ENCODE measurements at regions not wholly inside any gene's neighbourhood (a gene's known extent, or its start where the extent isn't known, plus 50 kb on each side); places are given as distances from the start of the nearest gene placed in this dataset.
"Not testable (repeated sequence)": the region's sequence is repeated elsewhere in the genome, so short reads cannot be mapped to it uniquely, and the experiment has no call there.

DNA sequence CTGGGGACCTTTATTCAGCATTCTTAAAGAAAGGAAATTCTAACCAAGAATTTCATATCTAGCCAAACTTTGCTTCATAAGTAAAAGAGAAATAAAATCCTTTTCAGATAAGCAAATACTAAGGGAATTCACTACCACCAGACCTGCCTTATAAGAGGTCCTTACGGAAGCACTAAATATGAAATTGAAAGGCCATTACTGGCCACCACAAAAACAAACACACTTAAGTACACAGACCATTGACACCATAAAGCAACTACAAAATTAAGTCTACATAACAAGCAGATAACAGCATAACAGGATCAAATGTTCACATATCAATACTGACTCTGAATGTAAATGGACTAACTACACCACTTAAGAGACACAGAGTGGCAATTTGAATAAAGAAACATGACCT is 361.4 kb upstream of the POU5F2 start:
- no peak overlapping the region for H3K4me2 ChIP-seq (ENCODE audit: low read depth, low read length, poor library complexity, severe bottlenecking)
- H3K36me3 ChIP-seq (ENCODE audit: insufficient read depth, low read length): 0 out of 2 replicates have a peak, but pooled peaks cover 2% of the 10 kb centered on the region
- H2AFZ ChIP-seq (ENCODE audit: low read length): no peak overlapping the region
- DNase-seq: no peak
- H3K9ac ChIP-seq (ENCODE audit: low read length): no peak overlapping the region
- H3K9me3 ChIP-seq (ENCODE audit: low read length): peaks cover 30% of the 10 kb centered on the region
- no peaks in the 10 kb centered on the region for H4K20me1 ChIP-seq (ENCODE audit: insufficient read depth, low read depth, low read length)
- H3K79me2 ChIP-seq (ENCODE audit: low read length): peaks cover 53% of the 10 kb centered on the region
- no peak overlapping the region for H3K4me3 ChIP-seq (ENCODE audit: low read length)
- no peaks in the 10 kb centered on the region for H3K4me1 ChIP-seq (ENCODE audit: low read length)
- H3K27ac ChIP-seq (ENCODE audit: low read length): no peak overlapping the region
- no peaks in the 10 kb centered on the region for H3K27me3 ChIP-seq (ENCODE audit: low read length)
- H3K9me2 ChIP-seq (replicated peaks; ENCODE audit: insufficient read depth, low read length): no peaks in the 10 kb centered on the region

DNA sequence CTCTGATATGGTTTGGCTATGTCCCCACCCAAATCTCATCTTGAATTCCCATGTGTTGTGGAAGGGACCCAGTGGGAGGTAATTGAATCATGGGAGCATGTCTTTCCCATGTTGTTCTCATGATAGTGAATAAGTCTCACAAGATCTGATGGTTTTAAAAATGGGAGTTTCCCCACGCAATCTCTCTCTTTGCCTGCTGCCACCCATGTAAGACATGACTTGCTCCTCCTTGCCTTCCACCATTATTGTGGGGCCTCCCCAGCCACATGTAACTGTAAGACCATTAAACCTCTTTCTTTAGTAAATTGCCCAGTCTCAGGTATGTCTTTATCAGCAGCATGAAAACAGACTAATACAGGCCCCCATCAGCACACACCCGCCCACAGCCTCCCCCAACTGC is 356.0 kb upstream of the POU5F2 start:
- not testable (repeated sequence) for H3K27ac ChIP-seq (ENCODE audit: low read length)
- H3K79me2 ChIP-seq (ENCODE audit: low read length): peaks cover 34% of the 10 kb centered on the region

DNA sequence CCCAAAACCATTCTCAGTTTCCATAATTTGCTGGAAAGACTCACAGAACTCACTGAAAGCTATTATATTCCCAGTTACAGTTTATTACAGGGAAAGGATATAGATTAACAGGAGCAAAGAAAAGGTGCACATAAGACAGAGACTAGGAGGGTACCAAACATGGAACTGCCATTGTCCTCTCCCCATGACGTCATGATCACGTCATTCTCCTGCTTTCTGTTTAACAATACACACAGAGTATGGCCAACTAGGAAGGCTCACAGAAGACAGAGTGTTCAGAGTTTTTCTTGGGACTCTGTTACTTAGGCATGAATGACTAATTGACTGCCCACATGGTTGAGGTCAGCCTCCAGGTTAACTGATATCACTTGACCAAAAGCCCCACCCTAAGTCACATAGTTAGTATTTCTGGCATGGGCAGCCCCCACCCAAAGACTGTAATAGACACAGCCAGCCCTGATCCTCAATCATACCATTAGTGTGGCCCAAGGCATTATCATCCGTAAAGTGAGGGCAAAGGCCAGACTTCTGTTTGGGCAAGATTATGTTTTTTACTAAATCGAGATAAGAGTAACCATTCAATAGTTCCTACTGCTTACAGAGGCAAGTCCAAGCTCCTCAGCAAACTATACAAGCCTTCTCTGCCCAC is 353.5 kb upstream of the POU5F2 start:
- H3K36me3 ChIP-seq (ENCODE audit: insufficient read depth, low read length): no peaks in the 10 kb centered on the region
- H2AFZ ChIP-seq (ENCODE audit: low read length): no peak overlapping the region
- H3K27me3 ChIP-seq (ENCODE audit: low read length): no peaks in the 10 kb centered on the region
- no peak for DNase-seq
- H3K9ac ChIP-seq (ENCODE audit: low read length): no peak overlapping the region
- H3K4me1 ChIP-seq (ENCODE audit: low read length): no peaks in the 10 kb centered on the region
- peaks cover 3% of the 10 kb centered on the region for H3K9me3 ChIP-seq (ENCODE audit: low read length)
- peaks cover 21% of the 10 kb centered on the region; the same call in 1 of the 2 replicates for H3K79me2 ChIP-seq (ENCODE audit: low read length)
- H3K9me2 ChIP-seq (replicated peaks; ENCODE audit: insufficient read depth, low read length): no peaks in the 10 kb centered on the region
- no peak overlapping the region for H3K4me2 ChIP-seq (ENCODE audit: low read depth, low read length, poor library complexity, severe bottlenecking)
- no peaks in the 10 kb centered on the region for H4K20me1 ChIP-seq (ENCODE audit: insufficient read depth, low read depth, low read length)
- H3K4me3 ChIP-seq (ENCODE audit: low read length): no peak overlapping the region
- no peak overlapping the region for H3K27ac ChIP-seq (ENCODE audit: low read length)

More for the DNA sequence above, 356.0 kb upstream of the POU5F2 start:
- not testable (repeated sequence) for H3K9me2 ChIP-seq (replicated peaks; ENCODE audit: insufficient read depth, low read length); H3K4me2 ChIP-seq (ENCODE audit: low read depth, low read length, poor library complexity, severe bottlenecking); DNase-seq; H3K4me1 ChIP-seq (ENCODE audit: low read length); H4K20me1 ChIP-seq (ENCODE audit: insufficient read depth, low read depth, low read length); H2AFZ ChIP-seq (ENCODE audit: low read length); H3K27me3 ChIP-seq (ENCODE audit: low read length); H3K4me3 ChIP-seq (ENCODE audit: low read length); H3K36me3 ChIP-seq (ENCODE audit: insufficient read depth, low read length); H3K9ac ChIP-seq (ENCODE audit: low read length)
- H3K9me3 ChIP-seq (ENCODE audit: low read length): peaks cover 14% of the 10 kb centered on the region

DNA sequence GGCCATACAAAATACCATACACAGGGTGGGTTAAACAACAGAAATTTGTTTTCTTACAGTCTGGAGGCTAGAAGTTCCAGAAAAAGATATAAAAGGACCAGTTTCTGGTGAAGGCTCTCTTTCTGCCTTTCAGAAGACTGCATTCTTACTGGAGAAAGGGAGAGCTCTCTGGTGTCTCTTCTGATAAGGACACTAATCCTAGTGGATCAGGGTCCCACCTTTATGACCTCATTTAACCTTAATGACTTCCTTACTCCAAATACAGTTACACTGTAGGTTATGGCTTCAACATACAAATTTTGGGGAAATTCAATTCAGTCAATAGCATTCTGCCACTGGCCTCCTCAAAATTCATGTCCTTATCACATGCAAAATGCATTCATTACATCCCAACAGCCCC is 351.9 kb upstream of the POU5F2 start:
- peaks cover 17% of the 10 kb centered on the region; the same call in 1 of the 2 replicates for H3K79me2 ChIP-seq (ENCODE audit: low read length)

DNA sequence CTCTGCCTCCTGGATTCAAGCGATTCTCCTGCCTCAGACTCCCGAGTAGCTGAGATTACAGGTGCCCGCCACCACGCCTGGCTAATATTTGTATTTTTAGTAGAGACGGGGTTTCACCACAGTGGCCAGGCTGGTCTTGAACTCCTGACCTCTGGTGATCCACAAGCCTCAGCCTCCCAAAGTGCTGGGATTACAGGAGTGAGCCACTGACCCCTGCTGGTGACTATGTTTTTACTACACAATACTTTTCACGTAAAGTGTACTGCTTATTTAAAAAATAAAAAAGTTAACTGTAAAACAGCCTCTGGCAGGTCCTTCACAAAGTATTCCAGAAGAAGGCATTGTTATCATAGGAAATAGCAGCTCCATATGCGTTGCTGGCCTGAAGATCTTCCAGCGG is 345.2 kb upstream of the POU5F2 start:
- H3K9ac ChIP-seq (ENCODE audit: low read length); H3K27ac ChIP-seq (ENCODE audit: low read length); H3K4me3 ChIP-seq (ENCODE audit: low read length); H3K4me1 ChIP-seq (ENCODE audit: low read length); H2AFZ ChIP-seq (ENCODE audit: low read length); H3K4me2 ChIP-seq (ENCODE audit: low read depth, low read length, poor library complexity, severe bottlenecking); H3K9me3 ChIP-seq (ENCODE audit: low read length); H3K9me2 ChIP-seq (replicated peaks; ENCODE audit: insufficient read depth, low read length); H4K20me1 ChIP-seq (ENCODE audit: insufficient read depth, low read depth, low read length); H3K36me3 ChIP-seq (ENCODE audit: insufficient read depth, low read length); H3K27me3 ChIP-seq (ENCODE audit: low read length): not testable (repeated sequence)
- peak; percentile 44 for DNase-seq
- peaks cover 28% of the 10 kb centered on the region for H3K79me2 ChIP-seq (ENCODE audit: low read length)

More for the DNA sequence above, 351.9 kb upstream of the POU5F2 start:
- DNase-seq: no peak
- no peak overlapping the region for H3K9ac ChIP-seq (ENCODE audit: low read length)
- H3K4me1 ChIP-seq (ENCODE audit: low read length): no peaks in the 10 kb centered on the region
- H3K9me2 ChIP-seq (replicated peaks; ENCODE audit: insufficient read depth, low read length): no peaks in the 10 kb centered on the region
- no peaks in the 10 kb centered on the region for H4K20me1 ChIP-seq (ENCODE audit: insufficient read depth, low read depth, low read length)
- no peak overlapping the region for H3K4me2 ChIP-seq (ENCODE audit: low read depth, low read length, poor library complexity, severe bottlenecking)
- H3K36me3 ChIP-seq (ENCODE audit: insufficient read depth, low read length): no peaks in the 10 kb centered on the region
- H2AFZ ChIP-seq (ENCODE audit: low read length): no peak overlapping the region
- H3K27me3 ChIP-seq (ENCODE audit: low read length): no peaks in the 10 kb centered on the region
- peaks cover 3% of the 10 kb centered on the region; the same call in 1 of the 2 replicates for H3K9me3 ChIP-seq (ENCODE audit: low read length)
- no peak overlapping the region for H3K27ac ChIP-seq (ENCODE audit: low read length)
- no peak overlapping the region for H3K4me3 ChIP-seq (ENCODE audit: low read length)

DNA sequence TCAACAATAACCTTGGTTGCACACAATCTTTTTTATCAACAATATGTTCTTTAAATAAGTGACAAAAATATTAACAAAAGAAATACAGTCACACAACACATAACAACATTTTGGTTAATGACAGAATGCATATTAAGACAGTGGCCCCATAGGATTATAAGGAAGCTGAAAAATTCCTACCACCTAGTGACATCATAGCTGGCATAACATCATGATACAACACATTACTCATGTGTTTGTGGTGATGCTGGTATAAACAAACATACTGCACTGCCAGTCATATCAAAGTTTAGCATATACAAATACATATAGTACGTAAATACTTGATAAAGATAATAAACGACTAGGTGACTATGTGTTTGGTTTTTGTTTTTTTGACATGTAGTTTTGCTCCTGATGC is 344.8 kb upstream of the POU5F2 start:
- H3K9ac ChIP-seq (ENCODE audit: low read length): no peak overlapping the region
- peaks cover 29% of the 10 kb centered on the region for H3K79me2 ChIP-seq (ENCODE audit: low read length)
- no peak overlapping the region for H2AFZ ChIP-seq (ENCODE audit: low read length)
- H3K27ac ChIP-seq (ENCODE audit: low read length): no peak overlapping the region
- no peak overlapping the region for H3K4me2 ChIP-seq (ENCODE audit: low read depth, low read length, poor library complexity, severe bottlenecking)
- H3K9me2 ChIP-seq (replicated peaks; ENCODE audit: insufficient read depth, low read length): no peaks in the 10 kb centered on the region
- no peak overlapping the region for H3K4me3 ChIP-seq (ENCODE audit: low read length)
- H3K36me3 ChIP-seq (ENCODE audit: insufficient read depth, low read length): no peaks in the 10 kb centered on the region
- no peaks in the 10 kb centered on the region for H3K4me1 ChIP-seq (ENCODE audit: low read length)
- no peak for DNase-seq
- H4K20me1 ChIP-seq (ENCODE audit: insufficient read depth, low read depth, low read length): no peaks in the 10 kb centered on the region
- no peaks in the 10 kb centered on the region for H3K27me3 ChIP-seq (ENCODE audit: low read length)
- H3K9me3 ChIP-seq (ENCODE audit: low read length): 0 out of 2 replicates have a peak, but pooled peaks cover 8% of the 10 kb centered on the region

DNA sequence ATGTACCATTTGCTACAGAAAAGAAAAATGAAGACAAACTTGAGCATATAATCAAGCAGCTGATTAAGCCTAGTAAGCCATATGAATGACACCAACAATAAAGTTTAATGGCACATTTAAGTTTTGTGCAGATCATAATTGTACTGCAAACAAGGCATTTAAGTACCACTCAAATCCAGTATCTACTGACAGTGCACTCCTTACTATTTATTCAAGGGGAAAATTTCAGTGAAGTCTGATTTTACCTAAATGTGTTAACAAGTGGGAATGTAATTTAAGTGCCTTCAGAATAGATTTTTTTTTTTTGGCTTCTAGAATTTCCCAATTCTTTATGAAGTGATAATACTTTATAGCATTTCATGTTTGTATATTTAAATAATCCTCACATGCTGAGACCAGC is 341.0 kb upstream of the POU5F2 start:
- DNase-seq: no peak
- Histone ChIP-seq H3K9me2 (replicated peaks; ENCODE audit: insufficient read depth, low read length) (no peaks in the 10 kb centered on the region), H3K9ac (ENCODE audit: low read length) (no peak overlapping the region), H3K27me3 (ENCODE audit: low read length) (no peaks in the 10 kb centered on the region), H3K36me3 (ENCODE audit: insufficient read depth, low read length) (no peaks in the 10 kb centered on the region), H2AFZ (ENCODE audit: low read length) (no peak overlapping the region), H3K27ac (ENCODE audit: low read length) (no peak overlapping the region), H3K79me2 (ENCODE audit: low read length) (peaks cover 33% of the 10 kb centered on the region), H4K20me1 (ENCODE audit: insufficient read depth, low read depth, low read length) (no peaks in the 10 kb centered on the region), H3K9me3 (ENCODE audit: low read length) (0 out of 2 replicates have a peak, but pooled peaks cover 8% of the 10 kb centered on the region), H3K4me1 (ENCODE audit: low read length) (no peaks in the 10 kb centered on the region), H3K4me2 (ENCODE audit: low read depth, low read length, poor library complexity, severe bottlenecking) (no peak overlapping the region), H3K4me3 (ENCODE audit: low read length) (no peak overlapping the region)

DNA sequence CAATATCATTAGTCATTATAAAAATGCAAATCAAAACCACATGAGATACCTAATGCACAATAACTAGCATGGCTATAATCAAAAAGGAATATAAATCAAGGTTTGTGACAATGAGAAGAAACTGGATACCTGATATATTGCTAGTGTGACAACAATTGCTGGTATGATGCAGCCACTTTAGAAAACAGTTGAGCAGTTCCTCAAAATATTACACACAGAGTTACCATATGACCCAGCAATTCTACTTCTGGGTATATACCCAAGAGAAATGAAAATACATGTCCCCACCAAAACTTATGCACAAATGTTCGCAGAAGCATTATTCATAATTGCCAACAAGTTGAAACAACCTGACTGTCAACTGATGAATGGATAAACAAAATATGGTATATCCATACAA is 339.7 kb upstream of the POU5F2 start:
- Histone ChIP-seq H3K9ac (ENCODE audit: low read length) (no peak overlapping the region), H3K9me2 (replicated peaks; ENCODE audit: insufficient read depth, low read length) (no peaks in the 10 kb centered on the region), H3K36me3 (ENCODE audit: insufficient read depth, low read length) (no peaks in the 10 kb centered on the region), H4K20me1 (ENCODE audit: insufficient read depth, low read depth, low read length) (no peaks in the 10 kb centered on the region), H3K4me1 (ENCODE audit: low read length) (no peaks in the 10 kb centered on the region), H3K27ac (ENCODE audit: low read length) (no peak overlapping the region), H3K27me3 (ENCODE audit: low read length) (no peaks in the 10 kb centered on the region), H3K9me3 (ENCODE audit: low read length) (0 out of 2 replicates have a peak, but pooled peaks cover 8% of the 10 kb centered on the region), H2AFZ (ENCODE audit: low read length) (no peak overlapping the region), H3K4me3 (ENCODE audit: low read length) (no peak overlapping the region), H3K4me2 (ENCODE audit: low read depth, low read length, poor library complexity, severe bottlenecking) (no peak overlapping the region), H3K79me2 (ENCODE audit: low read length) (peaks cover 34% of the 10 kb centered on the region)
- DNase-seq: no peak
